ENCODE measurements at regions not wholly inside any gene's neighbourhood (a gene's known extent, or its start where the extent isn't known, plus 50 kb on each side); places are given as distances from the start of the nearest gene placed in this dataset.

- TF ChIP-seq EZH2 (IDR thresholded peaks at IDR 0.05; ENCODE audit: borderline replicate concordance, insufficient read depth, low read depth, low read length, poor library complexity, severe bottlenecking) (no peak), CTCF (IDR thresholded peaks at IDR 0.05) (no peak)
- Histone ChIP-seq H3K27ac (ENCODE audit: low read length in 2 of 2) (no peak overlapping the region), H3K27me3 (replicated peaks in 1 of 4; ENCODE audit: control extremely low read depth in 1 of 4, control insufficient read depth in 3 of 4, insufficient read depth in 4 of 4, low read length in 3 of 4) (no peaks in the 10 kb centered on the region), H3K79me2 (ENCODE audit: control insufficient read depth, insufficient read depth, low read length) (no peaks in the 10 kb centered on the region), H3K36me3 (replicated peaks in 1 of 2; ENCODE audit: control extremely low read depth in 1 of 2, control insufficient read depth in 1 of 2, extremely low read depth in 1 of 2, insufficient read depth in 2 of 2, low read length in 1 of 2) (no peaks in the 10 kb centered on the region), H3K4me1 (ENCODE audit: control insufficient read depth in 2 of 2, insufficient read depth in 2 of 2, low read length in 2 of 2) (peaks cover 4 to 6% of the 10 kb centered on the region in 2 donors), H3K4me3 (ENCODE audit: control extremely low read depth in 1 of 5, extremely low read depth in 1 of 5, insufficient read depth in 1 of 5, low read depth in 2 of 5, low read length in 4 of 5) (no peak overlapping the region), H3K4me2 (replicated peaks; ENCODE audit: low read depth, low read length, poor library complexity, severe bottlenecking) (no peak overlapping the region), H4K20me1 (ENCODE audit: control insufficient read depth, insufficient read depth, low read length, poor library complexity, severe bottlenecking) (no peaks in the 10 kb centered on the region), H3K9ac (ENCODE audit: low read length) (no peak overlapping the region), H2AFZ (ENCODE audit: insufficient read depth, low read depth, low read length, poor library complexity, severe bottlenecking) (peak overlapping the region; percentile 8), H3K9me3 (ENCODE audit: control extremely low read depth in 1 of 3, control insufficient read depth in 2 of 3, insufficient read depth in 1 of 3, low read length in 2 of 3) (no peaks in the 10 kb centered on the region)
- Mint-ChIP-seq H3K9me3 (ENCODE audit: insufficient read depth) (no peaks in the 10 kb centered on the region), H3K4me3 (no peak overlapping the region), H3K27ac (no peak overlapping the region), H3K4me1 (peaks cover 13% of the 10 kb centered on the region), H3K27me3 (peaks cover 9% of the 10 kb centered on the region)
- CTCF ChIA-PET, result interaction anchor here (0.8 to 1.5 kb wide), 3 partner anchors 31 to 596 kb away, joined by 3 read pairs; no protein-coding TSS in a partner anchor
- DNase-seq (no peak), ATAC-seq (ENCODE audit: low read depth) (no peak)
- POLR2A ChIA-PET, result interaction anchor here (1.3 kb wide), 1 partner anchor 106 kb away, joined by 3 read pairs; no protein-coding TSS in a partner anchor
- intact Hi-C loops (cut with micrococcal nuclease), result no loop called here
These were observed 188.6 kb downstream of the ZNF365 start for GRCh38 chr10:62562795-62563194.

- no peaks in the 10 kb centered on the region for H4K20me1 ChIP-seq (ENCODE audit: control insufficient read depth, insufficient read depth, low read length, poor library complexity, severe bottlenecking)
- Mint-ChIP-seq H3K4me3 (no peak overlapping the region), H3K27ac (no peak overlapping the region), H3K27me3 (peaks cover 7% of the 10 kb centered on the region), H3K9me3 (ENCODE audit: insufficient read depth) (peaks cover 2% of the 10 kb centered on the region), H3K4me1 (peaks cover 8% of the 10 kb centered on the region)
- no peak for TF ChIP-seq EZH2 (IDR thresholded peaks at IDR 0.05; ENCODE audit: borderline replicate concordance, insufficient read depth, low read depth, low read length, poor library complexity, severe bottlenecking)
- no peak for TF ChIP-seq CTCF (IDR thresholded peaks at IDR 0.05)
- intact Hi-C loops (cut with micrococcal nuclease), result no loop called here
- ATAC-seq (ENCODE audit: low read depth) (no peak), DNase-seq (no peak)
- WGBS (ENCODE audit: insufficient coverage), result 80% methylated on average over 1 of the region's 3 CpGs
- H3K27me3 ChIP-seq (replicated peaks in 1 of 4; ENCODE audit: control extremely low read depth in 1 of 4, control insufficient read depth in 3 of 4, insufficient read depth in 4 of 4, low read length in 3 of 4), result no peaks in the 10 kb centered on the region
- CTCF ChIA-PET, result interaction anchor here (1.7 kb wide), 1 partner anchor 136 kb away, joined by 4 read pairs; no protein-coding TSS in a partner anchor
- H3K9ac ChIP-seq (ENCODE audit: low read length), result no peak overlapping the region
- H3K79me2 ChIP-seq (ENCODE audit: control insufficient read depth, insufficient read depth, low read length), result no peaks in the 10 kb centered on the region
- no peak overlapping the region for H3K4me3 ChIP-seq (ENCODE audit: control extremely low read depth in 1 of 5, extremely low read depth in 1 of 5, insufficient read depth in 1 of 5, low read depth in 2 of 5, low read length in 4 of 5)
- POLR2A ChIA-PET, result no interaction called here
- no peaks in the 10 kb centered on the region for H3K9me3 ChIP-seq (ENCODE audit: control extremely low read depth in 1 of 3, control insufficient read depth in 2 of 3, insufficient read depth in 1 of 3, low read length in 2 of 3)
- H3K4me1 ChIP-seq (ENCODE audit: control insufficient read depth in 2 of 2, insufficient read depth in 2 of 2, low read length in 2 of 2), result peaks cover 3% of the 10 kb centered on the region in 2 donors
- no peaks in the 10 kb centered on the region for H3K36me3 ChIP-seq (replicated peaks in 1 of 2; ENCODE audit: control extremely low read depth in 1 of 2, control insufficient read depth in 1 of 2, extremely low read depth in 1 of 2, insufficient read depth in 2 of 2, low read length in 1 of 2)
- H3K27ac ChIP-seq (ENCODE audit: low read length in 2 of 2), result no peak overlapping the region
- no peak overlapping the region for H2AFZ ChIP-seq (ENCODE audit: insufficient read depth, low read depth, low read length, poor library complexity, severe bottlenecking)
- H3K4me2 ChIP-seq (replicated peaks; ENCODE audit: low read depth, low read length, poor library complexity, severe bottlenecking), result no peak overlapping the region
These were observed 199.8 kb downstream of the ZNF365 start for GRCh38 chr10:62573929-62574328.
